ENCODE measurements at regions not wholly inside any gene's neighbourhood (a gene's known extent, or its start where the extent isn't known, plus 50 kb on each side); places are given as distances from the start of the nearest gene placed in this dataset.

DNA sequence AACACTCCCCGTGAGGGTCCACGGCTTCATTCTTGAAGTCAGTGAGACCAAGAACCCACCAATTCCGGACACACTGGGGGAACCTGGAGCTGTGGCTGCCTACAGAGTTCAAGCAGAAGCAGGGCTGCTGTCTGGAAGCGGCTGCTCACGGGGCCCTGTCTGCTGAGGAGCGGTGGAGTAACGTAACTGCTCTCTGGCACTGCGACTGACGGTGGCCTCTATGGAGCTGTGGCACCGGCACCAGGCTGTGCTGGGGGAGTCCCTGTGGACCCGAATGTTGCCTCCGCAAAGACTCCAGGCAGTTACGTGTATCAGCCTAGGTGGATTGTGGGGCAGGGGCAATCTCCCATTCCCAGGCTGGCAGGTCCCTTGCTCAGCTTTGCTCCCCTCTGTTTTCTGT is 703.3 kb upstream of the FRG1 start:
- no peak for DNase-seq (ENCODE audit: low read depth in 2 of 2)

DNA sequence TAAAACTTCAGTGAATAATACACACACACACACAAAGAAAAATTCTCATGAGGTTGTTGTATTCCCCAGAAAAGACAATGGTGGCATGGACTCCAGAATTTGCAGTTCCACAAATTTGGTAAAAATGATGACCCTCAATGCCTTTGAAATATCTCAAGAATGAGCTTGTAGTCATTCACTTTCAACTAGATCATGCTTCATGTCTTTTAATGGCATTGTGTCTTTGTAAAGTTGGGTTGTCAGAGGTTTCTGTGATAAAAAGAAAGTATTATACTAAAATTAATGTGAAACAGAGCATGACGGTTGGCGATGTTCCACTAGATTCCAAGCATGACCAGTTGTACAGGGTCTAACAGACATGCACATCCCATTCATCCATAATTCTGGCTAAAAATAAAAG is 685.0 kb upstream of the FRG1 start:
- DNase-seq (ENCODE audit: low read depth in 2 of 2): no peak

DNA sequence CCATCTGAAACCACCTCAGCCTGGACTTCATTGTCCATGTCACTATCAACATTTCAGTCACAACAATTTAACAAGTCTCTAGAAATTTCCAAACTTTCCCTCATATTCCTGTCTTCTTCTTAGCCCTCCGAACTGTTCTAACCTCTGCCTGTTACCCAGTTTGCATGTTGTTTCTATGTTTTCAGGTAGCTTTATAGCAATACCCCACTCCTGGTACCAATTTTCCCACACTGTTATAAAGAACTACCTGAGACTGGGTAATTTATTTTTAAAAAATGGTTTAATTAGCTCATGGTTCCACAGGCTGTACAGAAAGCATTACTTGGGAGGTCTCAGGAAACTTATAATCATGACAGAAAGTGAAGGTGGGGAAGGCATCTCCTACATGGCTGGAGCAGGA is 679.2 kb upstream of the FRG1 start:
- DNase-seq (ENCODE audit: low read depth in 2 of 2): no peak

DNA sequence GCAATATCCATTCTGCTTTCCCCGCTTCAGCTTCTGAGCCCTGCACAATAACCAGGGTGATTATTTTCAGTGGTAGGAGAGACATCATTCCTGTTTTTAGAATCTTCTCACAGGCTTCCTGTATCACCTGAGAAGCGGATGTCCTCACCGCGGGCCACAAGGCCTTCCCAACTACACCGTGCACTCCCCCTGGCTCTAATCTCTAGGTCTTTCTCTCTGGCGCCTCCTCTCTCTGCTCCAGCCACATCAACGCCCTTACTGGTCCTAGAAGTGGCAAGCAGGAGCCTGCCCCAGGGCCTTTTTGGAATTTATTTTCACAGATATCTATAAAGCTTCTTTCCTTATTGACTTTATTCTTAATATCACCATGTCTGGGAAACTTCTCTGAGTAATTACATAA is 675.2 kb upstream of the FRG1 start:
- DNase-seq (ENCODE audit: low read depth in 2 of 2): no peak

DNA sequence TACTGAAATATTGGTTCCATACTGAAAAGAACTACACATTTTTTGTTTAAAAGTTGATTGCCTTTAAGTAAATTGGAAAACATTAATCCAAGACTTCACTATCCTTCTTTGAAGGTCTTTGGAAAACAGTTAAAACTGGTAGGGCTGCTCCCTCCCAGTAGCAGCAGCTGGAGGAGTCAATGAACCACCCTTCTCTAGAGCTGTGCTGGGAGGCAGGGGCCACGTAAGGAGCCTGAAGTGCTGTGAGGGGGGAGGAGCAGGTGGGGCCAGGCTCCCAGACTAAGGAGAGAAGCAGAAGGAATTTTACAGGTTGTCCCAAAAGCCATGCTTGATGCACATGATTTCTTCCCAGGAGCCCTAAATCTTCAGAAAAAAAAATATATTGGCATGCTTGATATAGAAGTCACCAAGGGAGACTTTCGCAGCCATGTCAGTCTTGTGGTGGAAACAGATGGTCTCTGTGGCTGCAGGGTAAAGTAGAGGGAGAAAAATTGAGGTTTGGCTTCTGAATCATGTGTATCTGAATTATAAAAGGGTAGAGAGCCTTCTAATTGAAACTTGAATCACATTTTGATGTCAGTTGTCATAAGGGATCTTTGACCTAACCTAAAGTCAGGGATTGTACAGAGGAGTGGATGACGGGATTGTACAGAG is 673.2 kb upstream of the FRG1 start:
- DNase-seq (ENCODE audit: low read depth in 2 of 2): no peak

DNA sequence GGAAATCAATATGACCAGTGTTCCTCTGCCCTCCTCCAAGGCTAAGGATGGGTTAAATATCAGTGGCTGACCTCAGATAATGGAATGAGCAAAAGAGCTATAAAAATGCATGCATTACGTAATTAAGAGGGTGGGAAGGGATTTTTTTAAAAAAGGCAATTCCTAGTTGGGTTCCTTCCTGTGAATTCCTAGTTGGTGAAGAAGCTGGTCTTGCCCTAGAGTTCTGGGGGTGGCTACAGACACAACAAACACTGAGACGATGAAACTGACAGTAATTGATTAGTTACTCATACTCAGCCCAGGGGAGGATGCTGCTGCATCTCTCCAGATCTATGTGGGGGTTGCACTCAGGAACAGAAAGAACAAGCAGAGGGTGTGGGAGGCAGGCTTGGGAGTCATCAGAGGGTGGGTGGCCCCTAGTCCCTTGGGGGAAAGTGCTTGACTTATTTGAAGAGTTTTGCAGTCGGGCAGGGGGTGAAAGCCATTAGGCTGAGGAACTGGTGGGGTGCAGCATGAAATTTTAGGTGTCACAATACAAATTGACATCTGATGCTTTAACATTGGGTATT is 662.0 kb upstream of the FRG1 start:
- DNase-seq (ENCODE audit: low read depth in 2 of 2): no peak

DNA sequence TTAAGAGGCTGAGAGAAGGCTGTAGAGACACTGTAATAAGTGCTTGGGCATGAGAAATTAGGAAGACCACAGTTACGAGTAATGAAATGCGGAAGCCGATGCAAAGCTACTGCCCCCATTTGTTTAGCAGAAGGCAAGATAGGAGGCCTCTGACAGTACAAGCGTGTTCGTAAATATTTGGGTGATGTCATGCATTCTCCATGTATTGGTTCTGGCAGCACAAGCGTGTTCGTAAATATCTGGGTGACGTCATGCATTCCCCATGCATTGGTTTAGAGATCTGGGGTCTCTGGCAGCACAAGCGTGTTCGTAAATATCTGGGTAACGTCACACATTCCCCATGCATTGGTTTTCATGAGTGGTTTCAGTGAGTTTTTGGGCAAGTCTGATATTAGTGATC is 661.5 kb upstream of the FRG1 start:
- no peak for DNase-seq (ENCODE audit: low read depth in 2 of 2)

DNA sequence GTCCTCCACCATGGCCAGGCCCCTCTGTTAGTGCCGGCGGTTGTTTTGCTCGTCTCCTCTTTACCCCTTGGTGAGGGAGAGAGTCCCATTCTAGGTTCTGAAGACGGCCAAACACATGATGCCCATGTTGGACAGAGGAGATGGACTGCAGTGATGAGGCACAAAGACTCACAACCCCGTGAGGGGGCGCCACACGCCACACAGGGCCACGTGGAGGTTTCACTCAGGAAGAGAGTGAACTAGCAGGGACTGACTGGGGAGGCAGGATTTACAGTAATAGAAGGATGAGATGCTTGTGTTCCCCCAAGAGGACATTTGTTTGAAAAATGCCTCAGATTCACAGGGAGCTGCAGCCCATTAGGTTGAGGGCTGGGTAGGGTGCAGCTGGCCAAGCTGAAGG is 655.3 kb upstream of the FRG1 start:
- DNase-seq (ENCODE audit: low read depth in 2 of 2): no peak

DNA sequence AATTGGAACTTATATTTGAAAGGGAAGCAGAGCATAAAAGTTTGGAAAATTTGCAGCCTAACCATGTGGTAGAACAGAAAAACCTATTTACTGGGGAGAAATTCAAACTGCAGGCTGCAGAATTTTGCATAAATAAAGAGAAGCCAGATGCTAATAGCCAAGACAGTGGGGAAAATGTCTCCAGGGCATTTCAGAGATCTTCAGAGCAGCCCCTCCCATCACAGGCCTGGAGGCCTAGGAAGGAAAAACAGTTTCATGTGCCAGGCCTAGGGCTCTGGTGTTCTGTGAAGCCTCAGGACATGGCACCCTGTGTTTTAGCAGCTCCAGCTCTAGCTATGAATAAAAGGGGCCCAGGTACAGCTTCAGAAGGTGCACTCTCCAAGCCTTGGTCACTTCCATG is 648.7 kb upstream of the FRG1 start:
- DNase-seq (ENCODE audit: low read depth in 2 of 2): no peak

DNA sequence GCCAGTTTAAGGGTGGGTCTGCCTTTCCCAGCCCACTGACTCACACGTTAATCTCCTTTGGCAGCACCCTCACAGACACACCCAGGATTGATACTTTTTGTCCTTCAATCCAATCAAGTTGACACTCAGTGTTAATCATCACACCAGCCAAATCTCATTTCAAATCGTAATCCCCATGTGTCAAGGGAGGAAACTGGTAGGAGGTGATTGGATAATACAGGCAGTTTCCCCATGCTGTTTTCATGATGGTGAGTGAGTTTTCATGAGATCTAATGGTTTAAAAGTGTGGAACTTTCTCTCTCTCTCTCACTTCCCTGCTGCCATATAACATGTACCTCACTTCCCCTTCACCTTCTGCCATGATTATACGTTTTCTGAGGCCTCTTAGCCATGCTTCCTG is 647.2 kb upstream of the FRG1 start:
- DNase-seq (ENCODE audit: low read depth in 2 of 2): no peak

DNA sequence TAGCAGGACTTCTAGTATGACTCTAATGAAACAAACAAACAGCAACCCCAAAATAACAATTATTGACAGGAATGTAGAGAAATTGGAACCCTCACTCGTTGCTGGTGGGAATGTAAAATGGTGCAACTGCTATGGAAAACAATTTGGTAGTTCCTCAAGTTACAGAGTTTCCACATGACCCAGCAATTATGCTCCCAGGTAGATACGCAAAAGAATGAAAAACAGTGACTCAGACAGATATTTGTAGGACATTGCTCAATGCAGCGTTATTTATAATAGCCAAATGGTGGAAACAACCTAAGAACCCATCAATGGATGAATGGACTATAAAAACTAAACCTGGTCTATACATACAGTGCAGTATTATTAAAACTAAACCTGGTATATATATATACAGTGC is 646.1 kb upstream of the FRG1 start:
- DNase-seq (ENCODE audit: low read depth in 2 of 2): no peak

DNA sequence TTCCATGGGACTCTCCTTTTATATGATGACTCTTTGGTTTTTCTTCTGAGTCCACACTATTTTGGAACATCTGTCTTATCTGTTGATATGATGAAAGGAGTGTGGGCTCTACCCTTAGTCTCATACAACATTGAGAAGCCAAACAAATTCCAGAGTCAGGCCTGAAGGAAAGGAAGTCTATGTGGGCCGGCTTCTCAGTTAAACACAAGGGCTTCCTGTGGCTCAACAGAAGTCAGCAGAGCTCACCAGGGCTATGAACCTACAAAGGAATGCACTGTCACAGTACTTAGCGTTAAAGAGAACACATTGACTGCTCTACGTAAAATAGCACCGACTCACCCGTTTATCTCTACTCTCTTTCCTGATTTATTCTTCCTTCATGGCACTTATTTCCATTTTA is 641.0 kb upstream of the FRG1 start:
- DNase-seq (ENCODE audit: low read depth in 2 of 2): no peak

DNA sequence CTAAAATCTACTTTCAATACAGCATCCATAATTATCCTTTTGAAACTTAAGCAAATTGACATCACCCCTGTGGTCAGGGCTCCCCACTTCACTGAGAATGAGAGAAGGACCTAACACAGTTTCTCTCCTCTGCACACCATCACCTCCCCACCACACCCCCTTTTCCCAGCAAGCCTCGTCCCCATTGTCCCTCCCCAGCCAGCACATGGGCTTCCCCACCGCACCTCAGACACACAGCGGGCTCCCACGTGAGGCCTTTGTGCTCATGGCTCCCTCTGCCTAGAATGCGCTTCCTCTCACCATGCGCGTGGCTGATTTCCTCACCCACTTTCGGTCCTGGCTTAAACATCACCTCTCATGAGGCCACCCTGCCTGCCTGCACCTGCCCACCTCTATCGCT is 639.0 kb upstream of the FRG1 start:
- no peak for DNase-seq (ENCODE audit: low read depth in 2 of 2)

DNA sequence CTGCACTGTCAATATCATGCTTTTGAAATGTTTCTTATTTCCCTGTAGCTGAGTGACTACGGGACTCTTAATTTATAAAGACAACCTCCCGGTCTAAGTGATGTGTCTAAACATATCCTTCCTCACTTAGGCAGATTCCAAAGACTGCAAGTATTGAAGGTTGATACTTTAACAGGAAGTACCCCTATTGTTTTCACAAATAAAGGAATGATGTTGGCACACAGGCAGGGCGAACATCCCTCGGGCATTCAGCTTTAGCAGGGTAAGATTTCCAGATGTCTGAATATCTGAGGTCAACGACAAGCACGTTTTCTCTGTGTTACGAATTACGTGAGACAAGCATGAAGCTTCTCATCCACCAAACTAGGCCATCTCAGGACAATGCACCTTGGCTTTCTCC is 638.0 kb upstream of the FRG1 start:
- no peak for DNase-seq (ENCODE audit: low read depth in 2 of 2)

DNA sequence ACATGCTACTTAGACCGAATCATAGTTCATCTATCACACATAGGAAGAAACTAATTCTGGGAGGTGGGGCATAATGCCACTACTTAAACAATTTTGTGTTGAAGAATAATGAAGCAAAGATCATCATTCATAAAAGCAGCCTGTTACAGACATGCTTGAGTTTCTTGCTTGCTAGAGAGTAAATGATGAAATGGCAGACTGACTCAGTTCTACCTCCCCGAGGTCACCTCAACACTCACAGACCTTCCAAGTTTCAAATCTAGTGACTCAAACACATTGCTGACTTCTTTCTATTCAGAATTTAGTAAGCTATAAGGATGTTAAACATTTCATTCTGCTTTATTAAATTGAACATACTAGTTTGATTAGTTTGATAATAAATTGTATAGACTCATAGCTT is 636.5 kb upstream of the FRG1 start:
- DNase-seq (ENCODE audit: low read depth in 2 of 2): no peak

DNA sequence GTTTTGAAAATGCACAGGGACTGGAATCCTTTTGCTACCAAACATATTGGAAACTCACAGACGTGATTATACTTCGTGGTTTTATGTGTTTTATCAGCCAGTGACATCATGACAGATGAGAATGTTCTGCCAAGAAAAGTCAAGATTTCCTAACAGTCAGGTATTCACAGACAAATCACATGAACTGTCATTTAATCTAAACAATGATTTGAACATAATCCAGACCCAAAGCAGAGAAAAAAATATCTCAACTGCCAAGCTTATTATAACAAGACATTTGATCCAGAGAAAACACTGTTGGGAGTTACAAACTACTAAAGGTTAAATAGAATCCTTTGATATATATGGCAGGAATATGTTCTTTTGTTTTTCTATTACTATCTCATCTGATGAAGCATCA is 635.9 kb upstream of the FRG1 start:
- no peak for DNase-seq (ENCODE audit: low read depth in 2 of 2)

DNA sequence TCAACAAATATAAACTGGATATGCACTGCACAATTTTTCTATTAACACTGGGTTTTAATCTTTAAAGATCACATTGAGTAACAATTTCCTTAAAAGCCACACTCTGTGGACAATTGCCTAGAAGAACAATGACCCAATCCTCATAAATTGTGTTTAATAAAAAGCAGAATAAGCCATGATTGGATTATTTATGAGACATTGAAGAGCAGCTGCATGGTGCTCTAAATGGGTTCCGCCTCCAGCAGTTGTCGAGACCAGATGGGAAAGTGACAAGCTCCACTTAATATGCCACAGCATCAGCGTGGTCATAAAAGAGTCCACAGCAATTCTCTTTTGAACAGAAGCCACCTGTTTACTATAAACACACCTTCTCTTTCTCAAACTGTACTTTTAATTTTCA is 635.2 kb upstream of the FRG1 start:
- no peak for DNase-seq (ENCODE audit: low read depth in 2 of 2)

DNA sequence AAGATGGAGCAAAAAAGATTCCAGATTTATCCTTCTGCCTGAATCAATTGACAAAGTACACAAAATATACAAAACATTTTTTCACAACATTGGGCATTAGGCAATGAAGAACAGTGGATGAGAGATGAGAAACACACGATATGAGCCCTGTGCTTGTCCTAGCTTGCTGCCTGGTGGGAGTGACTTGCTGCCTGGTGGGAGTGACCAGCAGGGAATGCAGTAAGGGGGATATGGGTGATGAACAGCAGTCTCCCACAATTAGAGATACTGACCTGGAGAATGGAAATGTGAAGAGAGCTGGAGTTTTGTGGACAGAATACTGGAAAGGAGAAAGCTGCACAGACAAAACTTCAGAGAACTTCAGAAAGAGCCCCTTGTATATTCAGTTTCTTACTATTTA is 629.4 kb upstream of the FRG1 start:
- no peak for DNase-seq (ENCODE audit: low read depth in 2 of 2)

DNA sequence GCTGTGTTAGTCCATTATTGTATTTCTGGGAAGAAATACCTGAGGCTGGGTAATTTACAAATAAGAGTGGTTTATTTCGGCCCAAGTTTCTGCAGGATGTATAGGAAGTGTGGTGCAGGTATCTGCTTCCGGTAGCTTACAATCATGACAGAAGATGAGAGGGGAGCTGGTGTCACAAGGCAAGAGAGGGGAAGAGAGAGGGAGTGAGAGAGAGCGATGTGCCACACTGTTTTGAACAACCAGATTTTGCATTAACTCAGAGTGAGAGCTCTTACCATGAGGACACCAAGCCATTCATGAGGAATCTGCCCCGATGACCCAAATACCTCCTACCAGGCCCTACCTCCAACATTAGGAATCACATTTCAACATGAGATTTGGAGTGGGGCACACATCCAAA is 627.6 kb upstream of the FRG1 start:
- no peak for DNase-seq (ENCODE audit: low read depth in 2 of 2)

DNA sequence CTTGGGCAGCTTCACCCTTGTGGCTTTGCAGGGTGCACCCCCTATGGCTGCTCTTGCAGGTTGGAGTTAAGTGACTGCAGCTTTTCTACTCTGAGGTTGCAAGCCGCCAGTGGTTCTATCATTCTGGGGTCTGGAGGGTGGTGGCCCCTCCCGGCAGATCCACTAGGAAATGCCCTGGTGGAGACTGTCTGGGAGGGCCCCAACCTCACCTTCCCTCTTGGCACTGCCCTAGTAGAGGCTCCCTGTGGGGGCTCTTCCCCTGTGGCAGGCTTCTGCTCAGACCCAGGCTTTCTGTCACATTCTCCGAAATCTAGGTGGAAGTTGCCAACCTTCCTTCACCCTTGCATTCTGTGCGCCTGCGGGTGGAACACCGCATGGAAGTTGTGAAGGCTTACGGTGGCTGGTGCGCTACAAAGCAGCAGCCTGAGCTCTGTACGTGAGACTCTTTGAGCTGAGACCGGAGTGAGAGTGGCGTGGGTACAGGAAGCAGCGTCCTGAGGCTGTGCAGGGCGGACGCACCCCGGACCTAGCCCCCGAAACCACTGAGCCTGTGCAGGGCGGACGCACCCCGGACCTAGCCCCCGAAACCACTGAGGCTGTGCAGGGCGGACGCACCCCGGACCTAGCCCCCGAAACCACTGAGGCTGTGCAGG is 626.7 kb upstream of the FRG1 start:
- no peak for DNase-seq (ENCODE audit: low read depth in 2 of 2)

DNA sequence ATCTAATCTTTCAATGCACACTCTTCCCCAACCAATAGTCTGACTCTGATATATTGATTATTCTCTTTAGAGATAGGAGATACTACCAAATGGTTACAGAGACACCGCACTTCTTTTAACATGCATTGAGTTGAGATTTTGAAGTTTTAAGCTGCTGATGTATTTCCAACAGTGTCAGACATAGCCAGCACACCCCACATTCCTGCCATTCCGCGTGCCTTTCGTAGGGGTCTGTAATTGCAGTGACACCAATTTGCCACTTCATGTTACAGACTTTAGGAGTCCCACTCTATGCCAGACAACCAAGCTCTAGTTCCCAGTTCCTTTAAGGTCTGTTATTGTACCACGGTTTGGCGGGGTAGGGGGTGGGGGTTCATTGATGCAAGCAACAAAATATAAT is 618.2 kb upstream of the FRG1 start:
- DNase-seq (ENCODE audit: low read depth in 2 of 2): no peak

DNA sequence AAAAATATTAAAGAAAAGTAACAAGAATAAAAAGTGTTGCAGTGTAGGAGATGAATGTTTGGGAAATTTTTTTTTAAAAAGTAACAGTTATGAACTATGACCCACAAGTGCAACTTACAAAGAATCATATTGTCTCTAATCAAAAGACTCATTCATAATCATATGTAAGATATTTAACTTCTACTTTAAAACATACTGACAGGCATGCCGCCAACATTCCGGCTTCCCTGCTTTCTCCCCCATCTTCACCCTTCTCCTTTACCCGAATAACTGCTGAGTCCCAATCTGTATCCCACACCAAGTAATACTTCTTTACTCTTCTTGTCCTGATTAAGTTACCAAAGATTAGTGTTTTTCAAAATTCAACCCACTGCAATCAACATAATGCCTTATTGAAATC is 598.8 kb upstream of the FRG1 start:
- DNase-seq (ENCODE audit: low read depth in 2 of 2): no peak

DNA sequence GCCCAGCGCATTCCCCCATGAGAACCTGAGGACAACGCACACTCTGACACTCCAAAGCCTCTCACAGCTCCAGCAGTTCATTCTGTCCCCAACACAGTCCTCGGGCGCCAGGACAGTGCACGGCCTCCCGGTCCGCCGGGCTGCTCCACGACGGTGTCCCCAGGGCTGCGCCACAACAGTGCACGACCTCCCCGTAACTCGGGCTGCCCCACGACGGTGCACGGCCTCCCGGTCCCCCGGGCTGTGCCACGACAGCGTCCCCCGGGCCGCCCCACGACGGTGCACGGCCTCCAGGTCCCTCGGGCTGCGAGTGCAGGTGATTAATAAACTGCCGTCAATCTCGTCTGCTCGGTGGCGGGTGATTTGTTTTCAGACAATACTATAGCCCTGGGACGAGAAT is 585.1 kb upstream of the FRG1 start:
- DNase-seq (ENCODE audit: low read depth in 2 of 2): no peak

DNA sequence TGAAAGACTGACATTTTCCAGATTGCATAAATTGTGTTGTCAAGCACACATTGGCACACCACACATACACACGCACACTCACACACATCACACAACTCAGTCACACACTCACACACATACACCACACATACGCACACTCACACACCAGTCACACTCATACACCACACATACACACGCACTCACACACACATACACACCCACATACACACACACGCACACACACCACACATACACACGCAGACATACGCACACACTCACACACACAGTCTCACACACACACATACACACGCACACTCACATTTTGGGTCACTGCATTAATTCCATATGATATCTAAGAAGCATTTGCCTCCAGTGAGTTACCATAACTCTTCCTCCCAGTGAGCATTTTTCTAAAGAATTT is 578.3 kb upstream of the FRG1 start:
- no peak for DNase-seq (ENCODE audit: low read depth in 2 of 2)
